ENCODE measurements at regions not wholly inside any gene's neighbourhood (a gene's known extent, or its start where the extent isn't known, plus 50 kb on each side); places are given as distances from the start of the nearest gene placed in this dataset.

GRCh38 chr3:59270921-59271320 is 221.1 kb upstream of the CFAP20DC start:
- TF ChIP-seq POLR2A (IDR thresholded peaks at IDR 0.05): no peak
- TF ChIP-seq, protein P1, sequence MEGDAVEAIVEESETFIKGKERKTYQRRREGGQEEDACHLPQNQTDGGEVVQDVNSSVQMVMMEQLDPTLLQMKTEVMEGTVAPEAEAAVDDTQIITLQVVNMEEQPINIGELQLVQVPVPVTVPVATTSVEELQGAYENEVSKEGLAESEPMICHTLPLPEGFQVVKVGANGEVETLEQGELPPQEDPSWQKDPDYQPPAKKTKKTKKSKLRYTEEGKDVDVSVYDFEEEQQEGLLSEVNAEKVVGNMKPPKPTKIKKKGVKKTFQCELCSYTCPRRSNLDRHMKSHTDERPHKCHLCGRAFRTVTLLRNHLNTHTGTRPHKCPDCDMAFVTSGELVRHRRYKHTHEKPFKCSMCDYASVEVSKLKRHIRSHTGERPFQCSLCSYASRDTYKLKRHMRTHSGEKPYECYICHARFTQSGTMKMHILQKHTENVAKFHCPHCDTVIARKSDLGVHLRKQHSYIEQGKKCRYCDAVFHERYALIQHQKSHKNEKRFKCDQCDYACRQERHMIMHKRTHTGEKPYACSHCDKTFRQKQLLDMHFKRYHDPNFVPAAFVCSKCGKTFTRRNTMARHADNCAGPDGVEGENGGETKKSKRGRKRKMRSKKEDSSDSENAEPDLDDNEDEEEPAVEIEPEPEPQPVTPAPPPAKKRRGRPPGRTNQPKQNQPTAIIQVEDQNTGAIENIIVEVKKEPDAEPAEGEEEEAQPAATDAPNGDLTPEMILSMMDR (IDR thresholded peaks at IDR 0.05): no peak

Measured in sigmoid colon (tissue), 3 donors.